IMR-90 (cell line): ENCODE measurements at regions not wholly inside any gene's neighbourhood (a gene's known extent, or its start where the extent isn't known, plus 50 kb on each side); places are given as distances from the start of the nearest gene placed in this dataset.

Source experiments
- ATAC-seq: fragments of 200-7000 bp; cut with Tn5 transposase; 2 replicates; pipeline ENCODE4 v1.9.1; 2020; ENCODE audit warnings: low read depth, mild to moderate bottlenecking, moderate library complexity
- BruUV-seq: library from RNA; stranded (reverse); fragments of 400-500 nt; replicated peaks from 2 replicates; lab custom pipeline; 2021; lab: Mats Ljungman, UMichigan
- CTCF ChIA-PET: fragments of 300-600 bp; formaldehyde crosslinking; extraction: SDS; loops from one replicate; lab custom pipeline; 2021; ENCODE audit warnings: antibody characterized with exemption; lab: Yijun Ruan, JAX
- POLR2A ChIA-PET: fragments of 300-600 bp; sonication (Branson Sonifier 250); formaldehyde crosslinking; loops from one replicate; lab custom pipeline; 2022; ENCODE audit warnings: antibody characterized with exemption; ENCODE audit not compliant: unreplicated experiment; lab: Charles Lee
- DNase-seq: peaks from one replicate; pipeline ENCODE4 v3.0.0; 2013
- H2AFZ ChIP-seq: replicated peaks from 2 replicates; pipeline ENCODE3; 2013; ENCODE audit warnings: low read length, mild to moderate bottlenecking; ENCODE audit not compliant: poor library complexity
- H2AK5ac ChIP-seq: 2 replicates; pipeline ENCODE4 v1.6.1; 2013; ENCODE audit warnings: low read depth, low read length, inconsistent platforms
- H2AK9ac ChIP-seq: replicated peaks from 2 replicates; pipeline ENCODE3; 2013; ENCODE audit warnings: mild to moderate bottlenecking, low read depth, low read length, moderate library complexity; ENCODE audit not compliant: poor library complexity
- H2BK120ac ChIP-seq: 2 replicates; pipeline ENCODE4 v1.6.1; 2013; ENCODE audit warnings: low read depth, low read length, inconsistent platforms
- H2BK15ac ChIP-seq: 3 replicates; pipeline ENCODE4 v1.6.1; 2013; ENCODE audit warnings: low read depth, low read length, inconsistent platforms
- H2BK20ac ChIP-seq: 2 replicates; pipeline ENCODE4 v1.6.1; 2013; ENCODE audit warnings: low read depth, mild to moderate bottlenecking, inconsistent platforms, low read length, moderate library complexity
- H2BK5ac ChIP-seq: 2 replicates; pipeline ENCODE4 v1.6.1; 2013; ENCODE audit warnings: mild to moderate bottlenecking, low read depth, low read length, inconsistent platforms; ENCODE audit not compliant: poor library complexity, severe bottlenecking
- H3K14ac ChIP-seq: replicated peaks from 2 replicates; pipeline ENCODE4 v1.6.1; 2013; ENCODE audit warnings: low read depth, low read length, inconsistent platforms
- H3K18ac ChIP-seq: 2 replicates; pipeline ENCODE4 v1.6.1; 2013; ENCODE audit warnings: low read depth, low read length, control low read depth
- H3K23ac ChIP-seq: 2 replicates; pipeline ENCODE4 v1.6.1; 2013; ENCODE audit warnings: low read depth, low read length, inconsistent platforms
- H3K27ac ChIP-seq: 2 replicates; pipeline ENCODE4 v1.5.1; 2013; ENCODE audit warnings: mild to moderate bottlenecking, control low read depth, low read length; ENCODE audit not compliant: insufficient read depth
- H3K27me3 ChIP-seq: 2 replicates; pipeline ENCODE4 v1.6.1; 2013; ENCODE audit warnings: low read length; ENCODE audit not compliant: control insufficient read depth, insufficient read depth
- H3K36me3 ChIP-seq: 2 replicates; pipeline ENCODE4 v1.6.1; 2013; ENCODE audit warnings: low read length, mixed read lengths; ENCODE audit not compliant: control insufficient read depth, insufficient read depth
- H3K4ac ChIP-seq: 2 replicates; pipeline ENCODE4 v1.6.1; 2013; ENCODE audit warnings: low read depth, low read length, inconsistent platforms
- H3K4me1 ChIP-seq: 2 replicates; pipeline ENCODE4 v1.6.1; 2013; ENCODE audit warnings: low read length, mixed read lengths; ENCODE audit not compliant: control insufficient read depth, insufficient read depth
- H3K4me2 ChIP-seq: 2 replicates; pipeline ENCODE4 v1.6.1; 2013; ENCODE audit warnings: low read depth, mild to moderate bottlenecking, control low read depth, low read length, moderate library complexity
- H3K4me3 ChIP-seq: 2 replicates; pipeline ENCODE4 v1.5.1; 2013; ENCODE audit warnings: low read depth, mild to moderate bottlenecking, control low read depth, low read length, moderate library complexity; ENCODE audit not compliant: insufficient read depth
- H3K56ac ChIP-seq: 2 replicates; pipeline ENCODE4 v1.6.1; 2013; ENCODE audit warnings: low read length, inconsistent platforms; ENCODE audit not compliant: insufficient read depth; ENCODE audit errors: extremely low read depth
- H3K79me1 ChIP-seq, 2 experiments: 2 replicates each; pipeline ENCODE4 v1.6.1; 2013; ENCODE audit warnings: low read length in 2 of 2, inconsistent platforms in 1 of 2, low read depth in 1 of 2
- H3K9ac ChIP-seq: 2 replicates; pipeline ENCODE4 v1.6.1; 2013; ENCODE audit warnings: low read depth, low read length, control low read depth
- H3K9me1 ChIP-seq: 2 replicates; pipeline ENCODE4 v1.6.1; 2013; ENCODE audit warnings: low read length, inconsistent platforms; ENCODE audit not compliant: insufficient read depth
- H3K9me3 ChIP-seq: 2 replicates; pipeline ENCODE4 v1.6.1; 2013; ENCODE audit warnings: low read length; ENCODE audit not compliant: control insufficient read depth, insufficient read depth
- H4K20me1 ChIP-seq: 2 replicates; pipeline ENCODE4 v1.6.1; 2013; ENCODE audit warnings: low read length, inconsistent platforms; ENCODE audit not compliant: insufficient read depth
- H4K5ac ChIP-seq: 2 replicates; pipeline ENCODE4 v1.6.1; 2013; ENCODE audit warnings: mild to moderate bottlenecking, low read depth, low read length, control low read depth
- H4K8ac ChIP-seq, 2 experiments: 2 replicates each; pipeline ENCODE4 v1.6.1; 2013; ENCODE audit warnings: low read depth in 2 of 2, low read length in 2 of 2, control low read depth in 1 of 2, inconsistent platforms in 1 of 2
- H4K91ac ChIP-seq: 2 replicates; pipeline ENCODE4 v1.6.1; 2013; ENCODE audit warnings: low read depth, low read length, inconsistent platforms; ENCODE audit not compliant: insufficient read depth
- BHLHE40 ChIP-seq: fragments of 150-350 bp; IDR thresholded peaks from 2 replicates; pipeline ENCODE4 v1.6.1; 2016; ENCODE audit warnings: mild to moderate bottlenecking, low read depth, low read length
- CEBPB ChIP-seq: IDR thresholded peaks from 2 replicates; pipeline ENCODE4 v1.6.1; 2012; ENCODE audit warnings: low read depth, low read length, improper control_type of control experiment
- CHD1 ChIP-seq: IDR thresholded peaks from 2 replicates; pipeline ENCODE4 v1.6.1; 2012; ENCODE audit warnings: low read depth, low read length, improper control_type of control experiment
- CTCF ChIP-seq: conservative IDR thresholded peaks from 2 replicates; pipeline ENCODE4 v1.5.1; 2012; ENCODE audit warnings: mild to moderate bottlenecking, low read depth, low read length, improper control_type of control experiment
- ELK1 ChIP-seq: fragments of 150-350 bp; IDR thresholded peaks from 2 replicates; pipeline ENCODE4 v1.6.1; 2016; ENCODE audit warnings: low read depth, mild to moderate bottlenecking, low read length, moderate library complexity, borderline replicate concordance
- FOS ChIP-seq: fragments of 150-350 bp; IDR thresholded peaks from 2 replicates; pipeline ENCODE4 v1.6.1; 2016; ENCODE audit warnings: low read depth, low read length
- MAFK ChIP-seq: IDR thresholded peaks from 2 replicates; pipeline ENCODE4 v1.6.1; 2012; ENCODE audit warnings: low read depth, low read length, improper control_type of control experiment
- MAZ ChIP-seq: IDR thresholded peaks from 2 replicates; pipeline ENCODE4 v1.6.1; 2012; ENCODE audit warnings: low read depth, mild to moderate bottlenecking, low read length, improper control_type of control experiment, moderate library complexity, borderline replicate concordance
- MXI1 ChIP-seq: IDR thresholded peaks from 2 replicates; pipeline ENCODE4 v1.6.1; 2012; ENCODE audit warnings: low read depth, mild to moderate bottlenecking, low read length, moderate library complexity, borderline replicate concordance
- NFE2L2 ChIP-seq: fragments of 150-350 bp; IDR thresholded peaks from 2 replicates; pipeline ENCODE4 v1.6.1; 2016; ENCODE audit warnings: low read depth, mild to moderate bottlenecking, low read length
- POLR2A ChIP-seq: IDR thresholded peaks from 2 replicates; pipeline ENCODE4 v1.6.1; 2012; ENCODE audit warnings: mild to moderate bottlenecking, low read depth, low read length
- RAD21 ChIP-seq: IDR thresholded peaks from 2 replicates; pipeline ENCODE4 v1.6.1; 2012; ENCODE audit warnings: low read length, improper control_type of control experiment
- RCOR1 ChIP-seq: IDR thresholded peaks from 2 replicates; pipeline ENCODE4 v1.6.1; 2012; ENCODE audit warnings: mild to moderate bottlenecking, low read length, improper control_type of control experiment; ENCODE audit not compliant: insufficient replicate concordance
- RFX5 ChIP-seq: IDR thresholded peaks from 2 replicates; pipeline ENCODE4 v1.8.0; 2012; ENCODE audit warnings: low read depth, mild to moderate bottlenecking, low read length, moderate library complexity
- SMC3 ChIP-seq: fragments of 150-350 bp; IDR thresholded peaks from 2 replicates; pipeline ENCODE4 v1.6.1; 2016; ENCODE audit warnings: low read depth, mild to moderate bottlenecking, antibody characterized with exemption, low read length, moderate library complexity
- USF2 ChIP-seq: fragments of 150-350 bp; IDR thresholded peaks from 2 replicates; pipeline ENCODE4 v1.6.1; 2017; ENCODE audit warnings: mild to moderate bottlenecking, antibody characterized with exemption, low read length, low read depth
- dilution Hi-C: fragments of 300-500 bp; cut with HindIII; formaldehyde crosslinking; loops from one replicate; pipeline ENCODE4 v1.14.3; 2018; ENCODE audit warnings: low sequenced_read_pairs; ENCODE audit not compliant: unreplicated experiment
- in situ Hi-C: fragments of 300-500 bp; cut with MboI; formaldehyde crosslinking; loops from 3 replicates; pipeline ENCODE4 v1.14.3; 2019; ENCODE audit warnings: low sequenced_read_pairs, inconsistent platforms, mixed read lengths
- intact Hi-C: fragments of 100-400 bp; cut with micrococcal nuclease; formaldehyde crosslinking; loops from 2 replicates; pipeline ENCODE4 v1.10.0; 2022

- no peaks in the 10 kb centered on the region for H3K36me3 ChIP-seq
- H2AK5ac ChIP-seq: no peak overlapping the region
- no peak overlapping the region for H4K91ac ChIP-seq
- intact Hi-C loops (loop anchor here (5.0 kb wide), 1 partner anchor 431 kb away; no protein-coding TSS in a partner anchor), in situ Hi-C loops (no loop called here), dilution Hi-C loops (no loop called here)
- H3K27ac ChIP-seq: no peak overlapping the region
- BruUV-seq: no TSS peak
- H3K9ac ChIP-seq: no peak overlapping the region
- H3K23ac ChIP-seq: no peak overlapping the region
- H3K9me1 ChIP-seq: no peaks in the 10 kb centered on the region
- H3K56ac ChIP-seq: no peak overlapping the region
- H2AFZ ChIP-seq: no peak overlapping the region
- no peak overlapping the region for H2BK20ac ChIP-seq
- no peak overlapping the region for H2BK5ac ChIP-seq
- H3K4me3 ChIP-seq: no peak overlapping the region
- no peak overlapping the region for H2AK9ac ChIP-seq
- no peak overlapping the region for H2BK120ac ChIP-seq
- H3K4me1 ChIP-seq: no peaks in the 10 kb centered on the region
- POLR2A ChIA-PET: no interaction called here
- no peaks in the 10 kb centered on the region for H3K79me1 ChIP-seq
- no peak overlapping the region for H3K18ac ChIP-seq
- no peak for TF ChIP-seq RCOR1
- TF ChIP-seq RAD21: no peak
- TF ChIP-seq CTCF: no peak
- no peak for TF ChIP-seq BHLHE40
- TF ChIP-seq CEBPB: no peak
- no peak for TF ChIP-seq CHD1
- no peak for TF ChIP-seq MAZ
- no peak for TF ChIP-seq USF2
- no peak for TF ChIP-seq MAFK
- TF ChIP-seq SMC3: no peak
- no peak for TF ChIP-seq FOS
- no peak for TF ChIP-seq RFX5
- no peak for TF ChIP-seq MXI1
- no peak for TF ChIP-seq ELK1
- TF ChIP-seq POLR2A: no peak
- TF ChIP-seq NFE2L2: no peak
- H4K20me1 ChIP-seq: no peaks in the 10 kb centered on the region
- no peak overlapping the region for H2BK15ac ChIP-seq
- no peaks in the 10 kb centered on the region for H3K27me3 ChIP-seq
- no peak for DNase-seq
- ATAC-seq: no peak
- H3K14ac ChIP-seq: no peak overlapping the region
- H4K5ac ChIP-seq: no peak overlapping the region
- H3K4me2 ChIP-seq: no peak overlapping the region
- H4K8ac ChIP-seq: no peak overlapping the region
- CTCF ChIA-PET: no interaction called here
- 0 out of 2 replicates have a peak, but pooled peaks cover 1% of the 10 kb centered on the region for H3K9me3 ChIP-seq
- no peak overlapping the region for H3K4ac ChIP-seq
Measured at GRCh38 chr2:153320879-153321278, 157.7 kb downstream of the RPRM start.
